GM12891 (cell line): ENCODE measurements at regions not wholly inside any gene's neighbourhood (a gene's known extent, or its start where the extent isn't known, plus 50 kb on each side); places are given as distances from the start of the nearest gene placed in this dataset.
"Not testable (repeated sequence)": the region's sequence is repeated elsewhere in the genome, so short reads cannot be mapped to it uniquely, and the experiment has no call there.

Experiments used
- DNase-seq: peaks from one replicate; pipeline ENCODE4 v3.0.0; 2011; ENCODE audit warnings: low spot score; ENCODE audit not compliant: insufficient read length
- FAIRE-seq: peaks from 2 replicates; lab custom pipeline; 2011; peaks lifted over from hg19 to GRCh38; lab: Jason Lieb, UNC
- PAX5 ChIP-seq: IDR thresholded peaks from 2 replicates; pipeline ENCODE4 v1.6.1; 2011; ENCODE audit warnings: low read length, moderate library complexity, mild to moderate bottlenecking; ENCODE audit not compliant: insufficient read depth, severe bottlenecking
- POLR2A ChIP-seq: IDR thresholded peaks from 2 replicates; pipeline ENCODE4 v1.6.1; 2011; ENCODE audit warnings: low read depth, low read length, control low read depth
- POLR2AphosphoS5 ChIP-seq: IDR thresholded peaks from 2 replicates; pipeline ENCODE4 v1.6.1; 2011; ENCODE audit warnings: low read depth, low read length, control low read depth
- POU2F2 ChIP-seq: IDR thresholded peaks from 2 replicates; pipeline ENCODE4 v1.6.1; 2011; ENCODE audit warnings: low read depth, mild to moderate bottlenecking, control low read depth, low read length, moderate library complexity
- SPI1 ChIP-seq: IDR thresholded peaks from 2 replicates; pipeline ENCODE4 v1.6.1; 2011; ENCODE audit warnings: low read depth, low read length, control low read depth
- TAF1 ChIP-seq: IDR thresholded peaks from 2 replicates; pipeline ENCODE4 v1.6.1; 2011; ENCODE audit warnings: low read depth, low read length, control low read depth

GRCh38 chr9:78406146-78406545 is 109.2 kb downstream of the PSAT1 start:
- FAIRE-seq = no peak
- TF ChIP-seq SPI1 = no peak
- no peak for TF ChIP-seq POU2F2
- TF ChIP-seq POLR2AphosphoS5 = no peak
- TF ChIP-seq TAF1 = no peak
- TF ChIP-seq POLR2A = no peak
- no peak for TF ChIP-seq PAX5

GRCh38 chr9:78406933-78407332 is 110.0 kb downstream of the PSAT1 start:
- no peak for FAIRE-seq
- no peak for DNase-seq
- no peak for TF ChIP-seq POLR2A
- TF ChIP-seq PAX5 = no peak
- no peak for TF ChIP-seq POLR2AphosphoS5
- TF ChIP-seq TAF1 = no peak
- no peak for TF ChIP-seq POU2F2
- TF ChIP-seq SPI1 = no peak

More at GRCh38 chr9:78406146-78406545, 109.2 kb downstream of the PSAT1 start:
- no peak for DNase-seq

GRCh38 chr9:78407636-78408312 is 110.8 kb downstream of the PSAT1 start:
- no peak for DNase-seq
- no peak for FAIRE-seq
- no peak for TF ChIP-seq PAX5
- no peak for TF ChIP-seq POLR2AphosphoS5

- DNase-seq (no peak), FAIRE-seq (no peak)
- TF ChIP-seq POLR2AphosphoS5 = no peak
- TF ChIP-seq POLR2A = no peak
- no peak for TF ChIP-seq TAF1
- no peak for TF ChIP-seq PAX5
- TF ChIP-seq POU2F2 = no peak
- no peak for TF ChIP-seq SPI1
Observed at GRCh38 chr9:78408388-78408787, 111.5 kb downstream of the PSAT1 start.

- not testable (repeated sequence) for DNase-seq, FAIRE-seq
Observed at GRCh38 chr9:78409928-78410510, 113.1 kb downstream of the PSAT1 start.

GRCh38 chr9:78422309-78422708 is 125.4 kb downstream of the PSAT1 start:
- TF ChIP-seq POLR2AphosphoS5 = no peak
- no peak for TF ChIP-seq TAF1
- TF ChIP-seq SPI1 = no peak
- no peak for TF ChIP-seq PAX5
- no peak for FAIRE-seq
- DNase-seq = no peak

- FAIRE-seq (no peak), DNase-seq (no peak)
- no peak for TF ChIP-seq PAX5
- no peak for TF ChIP-seq POLR2AphosphoS5
- TF ChIP-seq POU2F2 = no peak
- no peak for TF ChIP-seq POLR2A
- TF ChIP-seq TAF1 = no peak
- TF ChIP-seq SPI1 = no peak
Observed at GRCh38 chr9:78424299-78424698, 127.4 kb downstream of the PSAT1 start.

- no peak for FAIRE-seq
- no peak for DNase-seq
- TF ChIP-seq POLR2AphosphoS5 (no peak), POLR2A (no peak), PAX5 (no peak), SPI1 (no peak), TAF1 (no peak), POU2F2 (no peak)
Observed at GRCh38 chr9:78428640-78429039, 131.7 kb downstream of the PSAT1 start.

GRCh38 chr9:78430387-78430786 is 133.5 kb downstream of the PSAT1 start:
- TF ChIP-seq POLR2A = no peak
- TF ChIP-seq SPI1 = no peak
- no peak for TF ChIP-seq TAF1
- TF ChIP-seq PAX5 = no peak
- TF ChIP-seq POLR2AphosphoS5 = no peak
- no peak for TF ChIP-seq POU2F2
- no peak for FAIRE-seq
- no peak for DNase-seq

- DNase-seq, FAIRE-seq: not testable (repeated sequence)
Observed at GRCh38 chr9:78431039-78431438, 134.1 kb downstream of the PSAT1 start.

- FAIRE-seq (no peak), DNase-seq (no peak)
- TF ChIP-seq SPI1 = no peak
- TF ChIP-seq TAF1 = no peak
- TF ChIP-seq POLR2AphosphoS5 = no peak
- no peak for TF ChIP-seq PAX5
Observed at GRCh38 chr9:78436873-78437272, 139.9 kb downstream of the PSAT1 start.
